ENCODE measurements at regions not wholly inside any gene's neighbourhood (a gene's known extent, or its start where the extent isn't known, plus 50 kb on each side); places are given as distances from the start of the nearest gene placed in this dataset.
"Not testable (repeated sequence)": the region's sequence is repeated elsewhere in the genome, so short reads cannot be mapped to it uniquely, and the experiment has no call there.

DNA sequence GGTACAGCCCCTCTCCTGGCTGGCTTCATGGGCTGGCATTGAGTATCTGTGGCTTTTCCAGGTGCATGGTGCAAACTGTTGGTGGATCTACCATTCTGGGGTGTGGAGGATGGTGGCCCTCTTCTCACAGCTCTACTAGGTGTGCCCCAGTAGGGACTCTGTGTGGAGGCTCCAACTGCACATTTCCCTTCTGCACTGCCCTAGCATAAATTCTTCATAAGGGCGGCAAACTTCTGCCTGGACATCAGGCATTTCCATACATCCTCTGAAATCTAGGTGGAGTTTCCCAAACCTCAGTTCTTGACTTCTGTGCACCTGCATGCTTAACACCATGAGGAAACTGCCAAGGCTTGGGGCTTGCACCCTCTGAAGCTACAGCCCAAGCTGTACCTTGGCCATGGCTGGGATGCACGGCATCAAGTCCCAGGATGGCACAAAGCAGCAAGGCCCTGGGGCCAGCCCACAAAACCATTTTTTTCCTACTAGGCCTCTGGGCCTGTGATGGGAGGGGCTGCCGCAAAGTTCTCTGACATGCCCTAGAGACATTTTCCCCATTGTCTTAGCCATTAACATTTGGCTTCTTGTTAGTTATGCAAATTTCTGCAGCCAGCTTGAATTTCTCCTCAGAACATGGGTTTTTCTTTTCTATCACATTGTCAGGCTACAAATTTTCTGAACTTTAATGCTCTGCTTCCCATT, 83.4 kb upstream of the ECI2 start:
- H4K20me1 ChIP-seq (replicated peaks; ENCODE audit: control insufficient read depth, extremely low read depth, insufficient read depth, low read length); dilution Hi-C loops (cut with MboI; ENCODE audit: extremely low pct_ligation_motif_present, low sequenced_read_pairs); H3K36me3 ChIP-seq (ENCODE audit: control insufficient read depth in 2 of 2, extremely low read depth in 1 of 2, insufficient read depth in 2 of 2, low read length in 2 of 2); CTCF ChIA-PET; H3K27me3 ChIP-seq (ENCODE audit: control insufficient read depth in 2 of 2, insufficient read depth in 2 of 2, low read length in 2 of 2); H3K4me2 ChIP-seq (ENCODE audit: insufficient read depth, low read length); H3K4me1 ChIP-seq (ENCODE audit: control insufficient read depth, extremely low read depth, insufficient read depth, low read length); intact Hi-C loops (cut with micrococcal nuclease); H3K4me3 ChIP-seq (replicated peaks in 1 of 3; ENCODE audit: insufficient read depth in 1 of 3, low read depth in 1 of 3, low read length in 3 of 3); DNase-seq (ENCODE audit: low read depth, low spot score); H3K79me2 ChIP-seq (ENCODE audit: control insufficient read depth, insufficient read depth, low read length); H3K27ac ChIP-seq (ENCODE audit: insufficient read depth, low read depth, low read length); POLR2A ChIA-PET; H3K9me3 ChIP-seq (replicated peaks; ENCODE audit: control insufficient read depth, insufficient read depth, low read length); H2AFZ ChIP-seq (ENCODE audit: low read depth, low read length); H3K9ac ChIP-seq (replicated peaks; ENCODE audit: extremely low read depth, insufficient read depth, low read length); FAIRE-seq; BruUV-seq (replicated peaks); H3K9me1 ChIP-seq (replicated peaks; ENCODE audit: control insufficient read depth, extremely low read depth, insufficient read depth, low read length): not testable (repeated sequence)

GRCh38 chr6:4212588-4212987, 77.2 kb upstream of the ECI2 start:
- intact Hi-C loops (cut with micrococcal nuclease): no loop called here
- BruUV-seq (replicated peaks): no TSS peak
- Histone ChIP-seq H3K9me3 (replicated peaks; ENCODE audit: control insufficient read depth, insufficient read depth, low read length) (no peaks in the 10 kb centered on the region), H2AFZ (ENCODE audit: low read depth, low read length) (no peak overlapping the region), H3K9me1 (replicated peaks; ENCODE audit: control insufficient read depth, extremely low read depth, insufficient read depth, low read length) (no peaks in the 10 kb centered on the region), H3K4me1 (ENCODE audit: control insufficient read depth, extremely low read depth, insufficient read depth, low read length) (no peaks in the 10 kb centered on the region), H3K79me2 (ENCODE audit: control insufficient read depth, insufficient read depth, low read length) (no peaks in the 10 kb centered on the region), H3K9ac (replicated peaks; ENCODE audit: extremely low read depth, insufficient read depth, low read length) (no peak overlapping the region), H4K20me1 (replicated peaks; ENCODE audit: control insufficient read depth, extremely low read depth, insufficient read depth, low read length) (no peaks in the 10 kb centered on the region), H3K4me3 (replicated peaks in 1 of 3; ENCODE audit: insufficient read depth in 1 of 3, low read depth in 1 of 3, low read length in 3 of 3) (no peak overlapping the region), H3K27ac (ENCODE audit: insufficient read depth, low read depth, low read length) (no peak overlapping the region), H3K36me3 (ENCODE audit: control insufficient read depth in 2 of 2, extremely low read depth in 1 of 2, insufficient read depth in 2 of 2, low read length in 2 of 2) (no peaks in the 10 kb centered on the region), H3K4me2 (ENCODE audit: insufficient read depth, low read length) (no peak overlapping the region), H3K27me3 (ENCODE audit: control insufficient read depth in 2 of 2, insufficient read depth in 2 of 2, low read length in 2 of 2) (no peaks in the 10 kb centered on the region)
- ChIA-PET CTCF (interaction anchor here (1.5 kb wide), 1 partner anchor 158 kb away, joined by 5 read pairs; no protein-coding TSS in a partner anchor), POLR2A (no interaction called here)
- dilution Hi-C loops (cut with MboI; ENCODE audit: extremely low pct_ligation_motif_present, low sequenced_read_pairs): no loop called here
- FAIRE-seq: no peak
- DNase-seq (ENCODE audit: low read depth, low spot score): no peak
- TF ChIP-seq MYC (IDR thresholded peaks at IDR 0.05; ENCODE audit: low read depth, low read length) (no peak), EZH2 (IDR thresholded peaks at IDR 0.05; ENCODE audit: borderline replicate concordance, low read depth, low read length, severe bottlenecking) (no peak)
